ENCODE measurements at regions not wholly inside any gene's neighbourhood (a gene's known extent, or its start where the extent isn't known, plus 50 kb on each side); places are given as distances from the start of the nearest gene placed in this dataset.

DNA sequence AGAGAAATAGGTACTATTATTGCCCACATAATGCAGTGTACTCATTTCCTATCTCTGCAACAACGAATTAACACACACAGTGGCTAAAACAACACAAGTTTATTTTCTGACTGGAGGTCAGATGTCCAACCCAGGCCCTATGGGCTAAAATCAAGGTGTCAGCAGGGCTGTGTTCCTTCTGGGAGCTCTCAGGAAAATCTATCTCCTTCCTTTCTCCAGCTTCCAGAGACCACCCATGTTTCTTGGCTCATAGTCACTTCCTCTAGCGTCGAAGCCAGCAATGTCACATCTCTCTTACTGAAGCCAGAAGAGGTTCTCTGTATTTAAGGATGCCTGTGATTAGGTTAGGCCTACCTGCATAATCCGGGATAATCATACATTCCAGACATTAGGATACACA lies 60.9 kb upstream of the TOP1 start:
- TF ChIP-seq POLR2A (IDR thresholded peaks at IDR 0.05): no peak
- TF ChIP-seq, protein P1, sequence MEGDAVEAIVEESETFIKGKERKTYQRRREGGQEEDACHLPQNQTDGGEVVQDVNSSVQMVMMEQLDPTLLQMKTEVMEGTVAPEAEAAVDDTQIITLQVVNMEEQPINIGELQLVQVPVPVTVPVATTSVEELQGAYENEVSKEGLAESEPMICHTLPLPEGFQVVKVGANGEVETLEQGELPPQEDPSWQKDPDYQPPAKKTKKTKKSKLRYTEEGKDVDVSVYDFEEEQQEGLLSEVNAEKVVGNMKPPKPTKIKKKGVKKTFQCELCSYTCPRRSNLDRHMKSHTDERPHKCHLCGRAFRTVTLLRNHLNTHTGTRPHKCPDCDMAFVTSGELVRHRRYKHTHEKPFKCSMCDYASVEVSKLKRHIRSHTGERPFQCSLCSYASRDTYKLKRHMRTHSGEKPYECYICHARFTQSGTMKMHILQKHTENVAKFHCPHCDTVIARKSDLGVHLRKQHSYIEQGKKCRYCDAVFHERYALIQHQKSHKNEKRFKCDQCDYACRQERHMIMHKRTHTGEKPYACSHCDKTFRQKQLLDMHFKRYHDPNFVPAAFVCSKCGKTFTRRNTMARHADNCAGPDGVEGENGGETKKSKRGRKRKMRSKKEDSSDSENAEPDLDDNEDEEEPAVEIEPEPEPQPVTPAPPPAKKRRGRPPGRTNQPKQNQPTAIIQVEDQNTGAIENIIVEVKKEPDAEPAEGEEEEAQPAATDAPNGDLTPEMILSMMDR (IDR thresholded peaks at IDR 0.05): no peak
